ENCODE measurements at regions not wholly inside any gene's neighbourhood (a gene's known extent, or its start where the extent isn't known, plus 50 kb on each side); places are given as distances from the start of the nearest gene placed in this dataset.
"Not testable (repeated sequence)": the region's sequence is repeated elsewhere in the genome, so short reads cannot be mapped to it uniquely, and the experiment has no call there.

DNA sequence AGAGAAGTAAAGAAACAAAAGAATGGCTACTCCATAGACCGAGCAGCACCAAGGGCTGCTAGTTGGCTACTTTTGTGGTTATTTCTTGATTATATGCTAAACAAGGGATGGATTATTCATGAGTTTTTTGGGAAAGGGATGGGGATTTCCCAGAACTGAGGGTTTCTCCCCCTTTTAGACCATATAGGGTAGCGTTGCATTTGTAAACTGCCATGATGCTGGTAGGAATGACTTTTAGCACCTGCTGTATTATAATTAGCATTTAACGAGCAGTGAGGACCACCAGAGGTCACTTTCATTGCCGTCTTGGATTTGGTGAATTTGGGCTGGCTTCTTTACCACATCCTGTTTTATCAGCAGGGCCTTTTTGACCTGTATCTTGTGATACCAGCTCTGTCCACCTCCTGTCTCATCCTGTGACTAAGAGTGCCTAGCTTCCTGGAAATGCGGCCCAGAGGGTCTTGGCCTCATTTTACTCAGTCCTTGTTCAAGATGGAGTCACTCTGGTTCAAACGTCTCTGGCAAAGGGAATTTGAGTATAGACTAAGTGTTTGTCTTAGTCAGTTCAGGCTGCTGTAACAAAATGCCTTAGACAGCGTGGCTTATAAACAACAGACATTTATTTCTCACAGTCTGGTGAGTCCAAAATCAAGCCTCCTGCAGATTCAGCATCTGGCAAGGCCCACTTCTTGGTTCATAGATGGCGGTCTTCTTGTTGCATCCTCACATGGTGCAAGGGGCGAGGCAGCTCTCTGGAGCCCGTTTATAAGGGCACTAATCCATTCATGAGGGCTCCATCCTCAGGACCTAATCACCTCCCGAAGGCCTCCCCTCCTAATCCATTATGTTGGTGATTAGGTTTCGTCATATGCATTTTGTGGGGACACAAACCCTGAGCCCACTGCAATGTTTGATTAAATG is 348.3 kb upstream of the SFSWAP start:
- H3K9me3 Mint-ChIP-seq = no peaks in the 10 kb centered on the region
- H3K27ac Mint-ChIP-seq = no peak overlapping the region
- intact Hi-C loops (cut with micrococcal nuclease) = no loop called here
- H3K36me3 Mint-ChIP-seq (ENCODE audit: low read depth) = no peaks in the 10 kb centered on the region
- peaks cover 9% of the 10 kb centered on the region for H3K27me3 Mint-ChIP-seq
- H3K4me1 Mint-ChIP-seq = no peaks in the 10 kb centered on the region
- DNase-seq = no peak
- H3K4me3 Mint-ChIP-seq = no peak overlapping the region

DNA sequence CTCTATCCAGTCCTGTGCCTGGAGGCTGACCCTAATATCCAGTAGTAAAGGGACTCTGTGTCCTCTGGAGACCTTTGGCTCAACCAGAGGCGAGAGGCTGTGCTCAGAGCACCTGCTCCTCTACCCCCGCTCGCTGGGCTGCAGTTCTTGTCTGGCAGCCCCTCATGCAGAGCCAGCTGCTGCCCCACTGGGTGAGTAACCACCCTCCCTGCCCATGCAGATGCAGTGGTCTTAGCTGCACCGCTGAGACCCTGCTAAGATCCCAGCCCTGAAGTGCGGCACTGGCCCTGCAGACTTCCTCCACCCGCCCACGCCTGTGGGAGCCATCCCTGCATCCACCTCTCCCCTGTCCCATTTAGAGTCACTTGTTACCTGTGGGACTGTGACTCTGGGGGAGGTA is 347.5 kb upstream of the SFSWAP start:
- H3K27me3 Mint-ChIP-seq = peaks cover 9% of the 10 kb centered on the region
- no peaks in the 10 kb centered on the region for H3K36me3 Mint-ChIP-seq (ENCODE audit: low read depth)
- no peak overlapping the region for H3K4me3 Mint-ChIP-seq
- intact Hi-C loops (cut with micrococcal nuclease) = no loop called here
- H3K27ac Mint-ChIP-seq = no peak overlapping the region
- DNase-seq = no peak
- H3K9me3 Mint-ChIP-seq = no peaks in the 10 kb centered on the region
- H3K4me1 Mint-ChIP-seq = no peaks in the 10 kb centered on the region

DNA sequence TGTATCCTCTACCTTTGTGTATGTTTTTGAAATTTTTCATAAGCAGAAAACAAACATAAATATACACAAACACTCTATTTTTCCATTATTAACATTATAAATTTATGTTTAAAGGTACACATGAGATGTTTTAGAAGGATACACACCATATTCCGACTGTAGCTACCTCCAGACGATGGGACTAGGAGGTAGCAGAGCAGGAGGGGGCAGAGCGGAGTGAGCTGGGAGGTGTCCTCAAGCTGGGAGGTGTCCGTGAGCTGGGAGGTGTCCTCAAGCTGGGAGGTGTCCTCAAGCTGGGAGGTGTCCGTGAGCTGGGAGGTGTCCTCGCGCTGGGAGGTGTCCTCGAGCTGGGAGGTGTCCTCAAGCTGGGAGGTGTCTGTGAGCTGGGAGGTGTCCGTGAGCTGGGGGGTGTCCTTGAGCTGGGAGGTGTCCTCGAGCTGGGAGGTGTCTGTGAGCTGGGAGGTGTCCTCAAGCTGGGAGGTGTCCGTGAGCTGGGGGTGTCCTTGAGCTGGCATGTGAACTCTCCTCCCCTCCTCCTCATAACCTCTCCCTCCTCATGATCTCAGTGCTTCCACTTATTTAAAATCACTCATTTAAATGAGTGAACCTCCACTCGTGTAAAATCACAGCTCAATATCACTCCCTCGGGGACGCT is 346.9 kb upstream of the SFSWAP start:
- no peak overlapping the region for H3K27ac Mint-ChIP-seq
- H3K4me1 Mint-ChIP-seq = no peaks in the 10 kb centered on the region
- no peaks in the 10 kb centered on the region for H3K9me3 Mint-ChIP-seq
- H3K27me3 Mint-ChIP-seq = peaks cover 9% of the 10 kb centered on the region
- no peak overlapping the region for H3K4me3 Mint-ChIP-seq
- no peak for DNase-seq
- H3K36me3 Mint-ChIP-seq (ENCODE audit: low read depth) = no peaks in the 10 kb centered on the region
- intact Hi-C loops (cut with micrococcal nuclease) = no loop called here

- Mint-ChIP-seq H3K9me3 (no peaks in the 10 kb centered on the region), H3K27me3 (peaks cover 3% of the 10 kb centered on the region)
Measured at GRCh38 chr12:131364903-131365820, 345.7 kb upstream of the SFSWAP start.

GRCh38 chr12:131365821-131366260 is 345.0 kb upstream of the SFSWAP start:
- Mint-ChIP-seq H3K27me3 (peaks cover 3% of the 10 kb centered on the region), H3K4me1 (no peaks in the 10 kb centered on the region), H3K9me3 (no peaks in the 10 kb centered on the region), H3K36me3 (ENCODE audit: low read depth) (no peaks in the 10 kb centered on the region), H3K4me3 (no peak overlapping the region), H3K27ac (no peak overlapping the region)
- intact Hi-C loops (cut with micrococcal nuclease) = no loop called here
- DNase-seq = no peak

More at GRCh38 chr12:131364903-131365820, 345.7 kb upstream of the SFSWAP start:
- Mint-ChIP-seq H3K27ac (no peak overlapping the region), H3K4me3 (no peak overlapping the region), H3K36me3 (ENCODE audit: low read depth) (no peaks in the 10 kb centered on the region), H3K4me1 (no peaks in the 10 kb centered on the region)
- intact Hi-C loops (cut with micrococcal nuclease) = no loop called here
- DNase-seq = no peak

- Mint-ChIP-seq H3K4me3 (no peak overlapping the region), H3K27ac (no peak overlapping the region), H3K9me3 (no peaks in the 10 kb centered on the region), H3K36me3 (ENCODE audit: low read depth) (no peaks in the 10 kb centered on the region), H3K27me3 (no peaks in the 10 kb centered on the region), H3K4me1 (no peaks in the 10 kb centered on the region)
- no peak for DNase-seq
- intact Hi-C loops (cut with micrococcal nuclease) = no loop called here
Measured at GRCh38 chr12:131366261-131366871, 344.5 kb upstream of the SFSWAP start.

DNA sequence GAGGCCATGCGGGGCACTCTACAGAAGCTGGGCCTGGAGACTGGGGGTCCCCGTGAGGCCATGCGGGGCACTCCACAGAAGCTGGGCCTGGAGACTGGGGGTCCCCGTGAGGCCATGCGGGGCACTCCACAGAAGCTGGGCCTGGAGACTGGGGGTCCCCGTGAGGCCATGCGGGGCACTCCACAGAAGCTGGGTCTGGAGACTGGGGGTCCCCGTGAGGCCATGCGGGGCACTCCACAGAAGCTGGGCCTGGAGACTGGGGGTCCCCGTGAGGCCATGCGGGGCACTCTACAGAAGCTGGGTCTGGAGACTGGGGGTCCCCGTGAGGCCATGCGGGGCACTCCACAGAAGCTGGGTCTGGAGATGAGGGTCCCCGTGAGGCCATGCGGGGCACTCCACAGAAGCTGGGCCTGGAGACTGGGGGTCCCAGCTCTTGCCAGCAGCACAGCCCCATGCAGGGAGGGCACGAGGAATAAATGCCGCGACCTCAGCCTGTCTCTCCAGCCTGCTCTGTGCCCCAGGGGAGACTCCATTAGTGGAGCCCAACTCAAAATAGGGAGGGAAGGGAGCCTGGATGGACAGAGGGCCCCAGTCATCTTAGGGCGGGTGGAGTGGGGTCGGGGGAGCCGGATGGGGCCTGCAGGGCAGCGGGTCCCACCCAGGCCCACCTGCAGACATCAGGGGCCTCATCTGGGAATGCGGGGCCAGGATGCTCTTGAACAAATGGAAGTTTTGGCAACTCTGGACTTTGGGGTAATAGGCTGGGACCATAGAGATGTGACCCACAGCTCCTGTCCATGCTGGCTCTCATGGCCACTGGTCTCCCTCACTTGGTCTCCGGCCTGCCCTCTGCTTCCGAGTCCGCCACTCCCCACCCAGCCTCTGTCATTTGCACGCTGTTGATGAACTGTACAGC is 343.6 kb upstream of the SFSWAP start:
- H3K4me3 Mint-ChIP-seq; H3K4me1 Mint-ChIP-seq; DNase-seq; H3K27ac Mint-ChIP-seq; H3K36me3 Mint-ChIP-seq (ENCODE audit: low read depth); intact Hi-C loops (cut with micrococcal nuclease); H3K27me3 Mint-ChIP-seq; H3K9me3 Mint-ChIP-seq: not testable (repeated sequence)

DNA sequence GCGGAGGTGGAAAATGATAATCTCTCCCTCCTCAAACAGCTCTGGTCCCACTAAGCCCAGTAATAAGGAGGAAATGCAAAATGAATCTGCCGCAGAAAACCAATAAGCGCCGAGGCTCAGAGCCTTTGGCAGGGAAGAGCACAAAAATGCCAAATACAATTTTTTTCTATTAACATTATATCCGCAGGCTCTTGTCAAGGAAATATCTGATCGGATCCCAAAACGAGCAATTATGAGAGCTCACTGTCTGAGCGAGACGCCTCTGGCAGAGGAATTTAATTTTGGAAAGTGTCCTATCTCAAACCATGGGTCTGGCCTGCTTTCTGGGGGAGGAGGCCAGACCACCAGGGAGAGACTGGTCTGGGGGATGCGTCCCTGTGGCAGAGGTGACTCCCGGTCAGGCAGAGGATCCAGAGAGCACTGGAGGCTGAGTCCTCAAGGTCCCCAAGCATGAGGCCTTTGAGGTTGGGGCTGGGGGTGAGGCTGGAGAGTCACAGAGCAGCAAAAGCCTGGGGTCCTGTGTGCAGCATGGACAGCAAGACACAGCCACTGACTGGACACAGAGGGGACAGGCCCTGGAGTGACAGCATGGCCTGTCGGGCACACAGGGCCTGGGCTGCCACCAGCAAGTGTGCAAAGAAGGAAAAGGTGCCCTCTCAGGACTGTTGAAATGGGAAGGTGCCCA is 342.8 kb upstream of the SFSWAP start:
- H3K27ac Mint-ChIP-seq = no peak overlapping the region
- no peaks in the 10 kb centered on the region for H3K4me1 Mint-ChIP-seq
- H3K36me3 Mint-ChIP-seq (ENCODE audit: low read depth) = no peaks in the 10 kb centered on the region
- no peak for DNase-seq
- intact Hi-C loops (cut with micrococcal nuclease) = no loop called here
- no peak overlapping the region for H3K4me3 Mint-ChIP-seq
- no peaks in the 10 kb centered on the region for H3K27me3 Mint-ChIP-seq
- no peaks in the 10 kb centered on the region for H3K9me3 Mint-ChIP-seq

- H3K9me3 Mint-ChIP-seq = no peaks in the 10 kb centered on the region
- H3K4me1 Mint-ChIP-seq = no peaks in the 10 kb centered on the region
- no peak for DNase-seq
- H3K36me3 Mint-ChIP-seq (ENCODE audit: low read depth) = no peaks in the 10 kb centered on the region
- H3K27me3 Mint-ChIP-seq = no peaks in the 10 kb centered on the region
- no peak overlapping the region for H3K27ac Mint-ChIP-seq
- intact Hi-C loops (cut with micrococcal nuclease) = no loop called here
- H3K4me3 Mint-ChIP-seq = no peak overlapping the region
Measured at GRCh38 chr12:131368668-131369071, 342.2 kb upstream of the SFSWAP start.

DNA sequence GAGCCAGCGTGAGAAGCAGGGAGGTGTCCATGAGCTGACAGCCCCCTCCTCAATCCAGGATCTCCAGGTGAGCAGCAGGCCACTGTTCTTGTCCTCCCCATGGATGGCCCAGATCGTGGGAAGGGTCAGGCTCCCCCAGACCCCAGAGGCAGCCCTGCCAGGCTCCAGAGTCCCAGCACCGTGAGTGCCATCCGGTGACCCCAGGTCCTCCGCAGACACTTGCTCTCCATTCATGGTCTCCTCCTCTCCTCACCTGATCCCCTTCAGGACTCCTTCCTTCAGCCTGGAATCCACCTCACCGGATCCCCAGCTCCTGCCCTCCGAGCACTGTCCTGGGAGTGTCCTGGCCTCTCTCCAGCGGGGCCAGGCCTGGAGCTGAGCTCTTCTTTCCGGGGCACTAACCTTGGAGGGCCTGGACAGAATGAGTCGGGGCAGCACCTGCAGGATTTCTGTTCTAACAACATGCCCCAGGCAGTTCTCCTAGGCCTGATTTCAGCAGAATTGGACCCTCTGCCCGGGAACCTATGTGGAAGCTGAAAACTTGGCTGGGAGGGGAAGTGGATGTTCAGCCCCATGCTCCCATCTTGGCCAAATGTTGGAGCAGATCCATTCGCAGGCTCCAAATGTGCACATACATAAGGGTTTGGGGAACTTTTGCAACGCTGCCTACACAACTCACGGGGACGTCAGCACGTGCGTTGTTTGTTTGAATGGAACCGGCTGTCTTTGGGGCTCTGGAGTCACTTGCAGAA is 341.6 kb upstream of the SFSWAP start:
- no peaks in the 10 kb centered on the region for H3K4me1 Mint-ChIP-seq
- no peaks in the 10 kb centered on the region for H3K27me3 Mint-ChIP-seq
- no peak overlapping the region for H3K4me3 Mint-ChIP-seq
- intact Hi-C loops (cut with micrococcal nuclease) = no loop called here
- no peak for DNase-seq
- H3K36me3 Mint-ChIP-seq (ENCODE audit: low read depth) = no peaks in the 10 kb centered on the region
- no peak overlapping the region for H3K27ac Mint-ChIP-seq
- H3K9me3 Mint-ChIP-seq = no peaks in the 10 kb centered on the region

GRCh38 chr12:131370321-131370720 is 340.6 kb upstream of the SFSWAP start:
- intact Hi-C loops (cut with micrococcal nuclease) = no loop called here
- H3K4me3 Mint-ChIP-seq = no peak overlapping the region
- no peak overlapping the region for H3K27ac Mint-ChIP-seq
- no peaks in the 10 kb centered on the region for H3K4me1 Mint-ChIP-seq
- H3K36me3 Mint-ChIP-seq (ENCODE audit: low read depth) = no peaks in the 10 kb centered on the region
- H3K9me3 Mint-ChIP-seq = no peaks in the 10 kb centered on the region
- DNase-seq = no peak
- H3K27me3 Mint-ChIP-seq = no peaks in the 10 kb centered on the region
